HEK293 (cell line): ENCODE measurements at regions not wholly inside any gene's neighbourhood (a gene's known extent, or its start where the extent isn't known, plus 50 kb on each side); places are given as distances from the start of the nearest gene placed in this dataset.
A peak's percentile ranks its signal among the peaks of the same experiment; 100 is the strongest.

Source experiments
- CTCF ChIA-PET: fragments of 350-600 bp; formaldehyde crosslinking; extraction: SDS; loops from one replicate; lab custom pipeline; 2021; ENCODE audit warnings: antibody characterized with exemption; lab: Yijun Ruan, JAX
- POLR2A ChIA-PET: fragments of 300-600 bp; formaldehyde crosslinking; extraction: SDS; loops from one replicate; lab custom pipeline; 2020; ENCODE audit warnings: antibody characterized with exemption, inconsistent platforms; lab: Yijun Ruan, JAX
- H3K27ac ChIP-seq: fragments of 200-500 bp; sonication (Bioruptor generic); 2 replicates; pipeline ENCODE4 v1.5.1; 2014; ENCODE audit warnings: low read depth, low read length, control low read depth, inconsistent platforms; ENCODE audit errors: extremely low read depth
- H3K36me3 ChIP-seq, 2 experiments: fragments of 200-500 bp in 1 of 2; sonication (Bioruptor generic) in 1 of 2; 1 replicate in 1 of 2; 2 replicates in 1 of 2; pipeline ENCODE4 v1.5.1; 2014 to 2017; ENCODE audit warnings: inconsistent platforms in 2 of 2, low read length in 2 of 2; ENCODE audit not compliant: control insufficient read depth in 2 of 2, insufficient read depth in 1 of 2
- H3K4me1 ChIP-seq: fragments of 200-500 bp; sonication (Bioruptor generic); 2 replicates; pipeline ENCODE4 v1.5.1; 2014; ENCODE audit warnings: mild to moderate bottlenecking, low read length, inconsistent platforms; ENCODE audit not compliant: control insufficient read depth, insufficient read depth
- H3K4me3 ChIP-seq: 2 replicates; pipeline ENCODE4 v1.5.1; 2011; ENCODE audit warnings: low read depth, mild to moderate bottlenecking, control low read depth, low read length, moderate library complexity
- H3K9me3 ChIP-seq: fragments of 200-500 bp; sonication (Bioruptor generic); 2 replicates; pipeline ENCODE4 v1.5.1; 2014; ENCODE audit warnings: low read depth, low read length, inconsistent platforms; ENCODE audit not compliant: control insufficient read depth, insufficient read depth
- KLF8 ChIP-seq: fragments of 450-650 bp; formaldehyde crosslinking; IDR thresholded peaks from 2 replicates; pipeline ENCODE4 v1.5.1; 2016; ENCODE audit warnings: missing biosample characterization, missing genetic modification characterization
- PBX3 ChIP-seq: sonication (generic); formaldehyde crosslinking; IDR thresholded peaks from 2 replicates; pipeline ENCODE4 v1.8.1; 2022; ENCODE audit warnings: mild to moderate bottlenecking, moderate library complexity, missing genetic modification reagents
- SETDB1 ChIP-seq: IDR thresholded peaks from one replicate; pipeline ENCODE4 v1.6.1; 2017; ENCODE audit warnings: mild to moderate bottlenecking, low read length, moderate library complexity, mixed read lengths; ENCODE audit not compliant: insufficient read length
- SP2 ChIP-seq: fragments of 450-650 bp; formaldehyde crosslinking; IDR thresholded peaks from 2 replicates; pipeline ENCODE4 v1.5.1; 2016; ENCODE audit warnings: missing biosample characterization, missing genetic modification characterization
- TRIM28 ChIP-seq: IDR thresholded peaks from 2 replicates; pipeline ENCODE4 v1.6.1; 2011; ENCODE audit warnings: low read length, control low read depth, borderline replicate concordance
- TSHZ1 ChIP-seq: fragments of 450-650 bp; formaldehyde crosslinking; IDR thresholded peaks from 2 replicates; pipeline ENCODE4 v1.5.1; 2016; ENCODE audit warnings: missing biosample characterization, missing genetic modification characterization, borderline replicate concordance
- ZBTB6 ChIP-seq: fragments of 450-650 bp; formaldehyde crosslinking; IDR thresholded peaks from 2 replicates; pipeline ENCODE4 v1.5.1; 2017; ENCODE audit warnings: missing biosample characterization, missing genetic modification characterization
- ZBTB7A ChIP-seq: fragments of 450-650 bp; formaldehyde crosslinking; IDR thresholded peaks from 2 replicates; pipeline ENCODE4 v1.5.1; 2016; ENCODE audit warnings: low read depth, missing biosample characterization, missing genetic modification characterization
- ZEB2 ChIP-seq: fragments of 450-650 bp; formaldehyde crosslinking; IDR thresholded peaks from 2 replicates; pipeline ENCODE4 v1.5.1; 2016; ENCODE audit warnings: missing biosample characterization, missing genetic modification characterization
- ZFP3 ChIP-seq: fragments of 450-650 bp; formaldehyde crosslinking; IDR thresholded peaks from 2 replicates; pipeline ENCODE4 v1.5.1; 2016; ENCODE audit warnings: low read depth, missing biosample characterization, missing genetic modification characterization
- ZNF138 ChIP-seq: fragments of 450-650 bp; formaldehyde crosslinking; IDR thresholded peaks from 2 replicates; pipeline ENCODE4 v1.5.1; 2016; ENCODE audit warnings: missing biosample characterization, missing genetic modification characterization, borderline replicate concordance
- ZNF169 ChIP-seq: fragments of 450-650 bp; formaldehyde crosslinking; IDR thresholded peaks from 2 replicates; pipeline ENCODE4 v1.5.1; 2016; ENCODE audit warnings: missing biosample characterization, missing genetic modification characterization
- ZNF362 ChIP-seq: fragments of 450-650 bp; formaldehyde crosslinking; IDR thresholded peaks from 2 replicates; pipeline ENCODE4 v1.5.1; 2016; ENCODE audit warnings: missing biosample characterization, missing genetic modification characterization
- ZNF433 ChIP-seq: fragments of 450-650 bp; formaldehyde crosslinking; IDR thresholded peaks from 2 replicates; pipeline ENCODE4 v1.5.1; 2016; ENCODE audit warnings: missing biosample characterization, missing genetic modification characterization, low read depth
- ZNF529 ChIP-seq: fragments of 450-650 bp; formaldehyde crosslinking; IDR thresholded peaks from 2 replicates; pipeline ENCODE4 v1.5.1; 2017; ENCODE audit warnings: missing genetic modification characterization, missing biosample characterization; ENCODE audit not compliant: insufficient replicate concordance
- ZNF580 ChIP-seq: fragments of 450-650 bp; formaldehyde crosslinking; IDR thresholded peaks from 2 replicates; pipeline ENCODE4 v1.5.1; 2016; ENCODE audit warnings: missing biosample characterization, missing genetic modification characterization
- ZNF585B ChIP-seq: fragments of 450-650 bp; formaldehyde crosslinking; IDR thresholded peaks from 2 replicates; pipeline ENCODE4 v1.5.1; 2016; ENCODE audit warnings: missing biosample characterization, missing genetic modification characterization
- ZNF791 ChIP-seq: fragments of 450-650 bp; formaldehyde crosslinking; IDR thresholded peaks from 2 replicates; pipeline ENCODE4 v1.5.1; 2016; ENCODE audit warnings: missing biosample characterization, missing genetic modification characterization

- no peaks in the 10 kb centered on the region for H3K36me3 ChIP-seq
- H3K27ac ChIP-seq: no peak overlapping the region
- H3K4me3 ChIP-seq: no peak overlapping the region
- CTCF ChIA-PET: interaction anchor here (0.5 kb wide), 1 partner anchor 19 kb away, joined by 3 read pairs; no protein-coding TSS in a partner anchor
- H3K9me3 ChIP-seq: no peaks in the 10 kb centered on the region
- H3K4me1 ChIP-seq: no peaks in the 10 kb centered on the region
- TF ChIP-seq SETDB1 (peak; percentile 97), SP2 (no peak), TRIM28 (peak; percentile 94; the same call in 1 of the 2 replicates)
- POLR2A ChIA-PET: no interaction called here
Observed at GRCh38 chr15:95362306-95362705, 968.2 kb upstream of the NR2F2 start.

- H3K27ac ChIP-seq: no peak overlapping the region
- H3K9me3 ChIP-seq: no peaks in the 10 kb centered on the region
- H3K4me3 ChIP-seq: no peak overlapping the region
- POLR2A ChIA-PET: interaction anchor here (0.7 kb wide), 1 partner anchor 338 kb away, joined by 4 read pairs; no protein-coding TSS in a partner anchor
- no peaks in the 10 kb centered on the region for H3K4me1 ChIP-seq
- TF ChIP-seq ZNF433 (tag by site-specific recombination) (no peak), ZNF169 (no peak), ZEB2 (no peak), ZFP3 (tag by site-specific recombination) (no peak), PBX3 (CRISPR knock-in tag) (no peak), ZNF580 (tag by site-specific recombination) (no peak), ZNF791 (tag by site-specific recombination) (no peak), ZBTB7A (no peak), ZNF585B (tag by site-specific recombination) (no peak), ZNF362 (no peak), ZNF138 (tag by site-specific recombination) (no peak), ZNF529 (tag by site-specific recombination) (no peak)
- CTCF ChIA-PET: no interaction called here
- no peaks in the 10 kb centered on the region for H3K36me3 ChIP-seq
Observed at GRCh38 chr15:95363646-95364045, 966.9 kb upstream of the NR2F2 start.

- no peaks in the 10 kb centered on the region for H3K9me3 ChIP-seq
- CTCF ChIA-PET: interaction anchor here (0.6 kb wide), 1 partner anchor 49 kb away, joined by 3 read pairs; no protein-coding TSS in a partner anchor
- POLR2A ChIA-PET: no interaction called here
- no peaks in the 10 kb centered on the region for H3K4me1 ChIP-seq
- no peak overlapping the region for H3K4me3 ChIP-seq
- H3K27ac ChIP-seq: 0 out of 2 replicates have a peak overlapping the region, but pooled peaks have one; percentile 1
- H3K36me3 ChIP-seq: no peaks in the 10 kb centered on the region
- TF ChIP-seq ZBTB6 (tag by site-specific recombination) (no peak), KLF8 (no peak), TSHZ1 (tag by site-specific recombination) (no peak)
Observed at GRCh38 chr15:95365511-95366107, 964.9 kb upstream of the NR2F2 start.
